ENCODE measurements at regions not wholly inside any gene's neighbourhood (a gene's known extent, or its start where the extent isn't known, plus 50 kb on each side); places are given as distances from the start of the nearest gene placed in this dataset.

DNA sequence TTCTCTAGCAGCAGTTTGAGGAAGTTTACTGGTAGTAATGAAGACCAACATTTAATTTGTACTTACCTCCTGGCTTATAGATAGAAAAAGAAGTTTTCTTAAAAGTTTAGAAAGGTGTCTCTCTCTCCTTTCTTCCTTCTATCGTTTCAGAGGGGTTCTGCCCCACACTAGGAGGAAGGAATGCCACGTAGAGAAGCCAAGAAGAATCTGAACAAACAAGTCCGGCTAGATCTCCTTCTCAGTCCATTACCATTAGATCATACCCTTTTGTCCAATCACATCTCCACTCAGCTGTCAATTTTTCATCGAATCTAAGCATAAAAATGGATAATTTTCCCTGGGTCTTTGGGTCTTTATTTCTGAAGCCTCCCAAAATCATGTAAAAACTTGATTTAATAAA is 1048.1 kb downstream of the SI start:
- intact Hi-C loops (cut with DNase I): no loop called here
- H3K36me3 ChIP-seq (ENCODE audit: insufficient read depth in 1 of 2, low read depth in 1 of 2): no peaks in the 10 kb centered on the region
- no peak overlapping the region for H3K27ac ChIP-seq
- DNase-seq: no peak
- 58 to 65% (median 59%) methylated on average over 4 of the region's 4 CpGs for WGBS, 3 donors
- H3K4me3 ChIP-seq: no peak overlapping the region
- no peak for ATAC-seq
- H3K9me3 ChIP-seq: no peaks in the 10 kb centered on the region
- TF ChIP-seq, protein P1, sequence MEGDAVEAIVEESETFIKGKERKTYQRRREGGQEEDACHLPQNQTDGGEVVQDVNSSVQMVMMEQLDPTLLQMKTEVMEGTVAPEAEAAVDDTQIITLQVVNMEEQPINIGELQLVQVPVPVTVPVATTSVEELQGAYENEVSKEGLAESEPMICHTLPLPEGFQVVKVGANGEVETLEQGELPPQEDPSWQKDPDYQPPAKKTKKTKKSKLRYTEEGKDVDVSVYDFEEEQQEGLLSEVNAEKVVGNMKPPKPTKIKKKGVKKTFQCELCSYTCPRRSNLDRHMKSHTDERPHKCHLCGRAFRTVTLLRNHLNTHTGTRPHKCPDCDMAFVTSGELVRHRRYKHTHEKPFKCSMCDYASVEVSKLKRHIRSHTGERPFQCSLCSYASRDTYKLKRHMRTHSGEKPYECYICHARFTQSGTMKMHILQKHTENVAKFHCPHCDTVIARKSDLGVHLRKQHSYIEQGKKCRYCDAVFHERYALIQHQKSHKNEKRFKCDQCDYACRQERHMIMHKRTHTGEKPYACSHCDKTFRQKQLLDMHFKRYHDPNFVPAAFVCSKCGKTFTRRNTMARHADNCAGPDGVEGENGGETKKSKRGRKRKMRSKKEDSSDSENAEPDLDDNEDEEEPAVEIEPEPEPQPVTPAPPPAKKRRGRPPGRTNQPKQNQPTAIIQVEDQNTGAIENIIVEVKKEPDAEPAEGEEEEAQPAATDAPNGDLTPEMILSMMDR (IDR thresholded peaks at IDR 0.05): no peak
- no peaks in the 10 kb centered on the region for H3K27me3 ChIP-seq (ENCODE audit: insufficient read depth in 3 of 3, low read length in 2 of 3)
- no peaks in the 10 kb centered on the region for H3K4me1 ChIP-seq

DNA sequence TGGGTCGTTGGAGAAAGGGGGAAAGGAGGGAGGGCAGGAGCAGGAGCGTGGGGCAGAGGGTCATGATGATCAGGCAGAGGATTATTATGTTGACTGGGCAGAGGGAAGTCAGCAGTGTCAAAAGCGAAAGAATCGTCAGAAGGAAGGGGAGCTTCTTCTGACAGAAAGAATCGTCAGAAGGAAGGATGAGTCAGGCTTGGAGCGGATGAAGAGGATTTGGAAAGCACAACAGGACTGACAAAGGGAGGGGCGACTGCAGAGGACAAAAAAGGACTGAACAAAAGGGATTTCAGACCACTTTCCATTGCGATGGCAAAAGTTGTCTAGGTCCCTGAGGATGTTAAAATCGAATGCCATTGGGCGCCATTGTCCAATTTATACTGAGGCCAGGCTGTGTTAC is 1053.5 kb downstream of the SI start:
- 84 to 87% (median 86%) methylated on average over 10 of the region's 10 CpGs for WGBS, 3 donors
- no peak overlapping the region for H3K27ac ChIP-seq
- DNase-seq (no peak), ATAC-seq (no peak)
- no peaks in the 10 kb centered on the region for H3K4me1 ChIP-seq
- no peaks in the 10 kb centered on the region for H3K9me3 ChIP-seq
- TF ChIP-seq, protein P1 (IDR thresholded peaks at IDR 0.05): no peak
- no peaks in the 10 kb centered on the region for H3K27me3 ChIP-seq (ENCODE audit: insufficient read depth in 3 of 3, low read length in 2 of 3)
- intact Hi-C loops (cut with DNase I): no loop called here
- no peak overlapping the region for H3K4me3 ChIP-seq
- no peaks in the 10 kb centered on the region for H3K36me3 ChIP-seq (ENCODE audit: insufficient read depth in 1 of 2, low read depth in 1 of 2)

DNA sequence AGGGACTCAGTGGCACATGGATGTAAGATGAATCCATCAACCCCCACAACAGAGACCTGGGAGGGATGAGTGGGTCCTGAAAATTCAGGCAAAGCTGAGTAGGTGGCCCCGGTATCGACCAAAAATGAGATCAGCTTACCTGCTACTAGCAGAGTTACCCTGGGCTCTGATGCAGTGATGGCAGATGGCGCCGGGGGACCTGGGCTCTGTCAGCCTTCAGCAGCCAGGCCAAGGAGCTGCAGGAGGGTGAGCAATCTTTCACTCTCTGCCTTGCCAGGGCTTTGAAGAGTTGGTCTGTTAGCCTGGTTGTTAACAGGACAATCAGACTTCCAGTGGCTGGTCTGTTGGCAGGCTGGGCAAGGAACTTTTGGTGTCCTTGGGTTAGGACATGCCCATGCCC is 1054.8 kb downstream of the SI start:
- Histone ChIP-seq H3K4me1 (no peaks in the 10 kb centered on the region), H3K9me3 (no peaks in the 10 kb centered on the region), H3K4me3 (no peak overlapping the region), H3K27me3 (ENCODE audit: insufficient read depth in 3 of 3, low read length in 2 of 3) (no peaks in the 10 kb centered on the region), H3K27ac (no peak overlapping the region), H3K36me3 (ENCODE audit: insufficient read depth in 1 of 2, low read depth in 1 of 2) (no peaks in the 10 kb centered on the region)
- ATAC-seq (no peak), DNase-seq (no peak)
- 72 to 84% (median 81%) methylated on average over 4 of the region's 4 CpGs for WGBS, 3 donors
- TF ChIP-seq, protein P1 (IDR thresholded peaks at IDR 0.05): no peak
- intact Hi-C loops (cut with DNase I): no loop called here

DNA sequence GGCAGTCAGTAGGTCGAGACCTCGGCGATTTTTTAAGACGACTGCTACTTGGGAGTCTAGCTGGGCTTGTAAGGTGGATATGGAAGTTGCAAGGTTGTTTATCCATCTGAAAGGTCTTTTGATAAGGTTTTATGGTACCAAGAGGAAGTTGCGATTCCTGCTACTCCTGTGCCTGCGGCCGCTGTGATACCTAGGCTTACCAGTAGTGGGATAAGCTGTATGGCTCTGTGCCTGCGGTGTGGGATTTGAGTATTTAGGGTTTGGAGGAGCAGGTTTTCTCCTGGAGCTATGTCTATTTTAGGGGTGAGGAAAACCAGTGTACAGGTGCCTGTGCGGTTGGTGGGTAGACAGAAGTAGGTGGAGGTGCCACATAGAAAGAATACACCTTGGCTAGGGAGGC is 1059.8 kb downstream of the SI start:
- Histone ChIP-seq H3K4me3 (no peak overlapping the region), H3K4me1 (no peaks in the 10 kb centered on the region), H3K36me3 (ENCODE audit: insufficient read depth in 1 of 2, low read depth in 1 of 2) (no peaks in the 10 kb centered on the region), H3K9me3 (no peaks in the 10 kb centered on the region), H3K27ac (no peak overlapping the region), H3K27me3 (ENCODE audit: insufficient read depth in 3 of 3, low read length in 2 of 3) (no peaks in the 10 kb centered on the region)
- DNase-seq: no peak
- no peak for ATAC-seq
- intact Hi-C loops (cut with DNase I): no loop called here
- TF ChIP-seq, protein P1 (IDR thresholded peaks at IDR 0.05): no peak
- WGBS, 3 donors: 86 to 95% (median 89%) methylated on average over 9 of the region's 9 CpGs

DNA sequence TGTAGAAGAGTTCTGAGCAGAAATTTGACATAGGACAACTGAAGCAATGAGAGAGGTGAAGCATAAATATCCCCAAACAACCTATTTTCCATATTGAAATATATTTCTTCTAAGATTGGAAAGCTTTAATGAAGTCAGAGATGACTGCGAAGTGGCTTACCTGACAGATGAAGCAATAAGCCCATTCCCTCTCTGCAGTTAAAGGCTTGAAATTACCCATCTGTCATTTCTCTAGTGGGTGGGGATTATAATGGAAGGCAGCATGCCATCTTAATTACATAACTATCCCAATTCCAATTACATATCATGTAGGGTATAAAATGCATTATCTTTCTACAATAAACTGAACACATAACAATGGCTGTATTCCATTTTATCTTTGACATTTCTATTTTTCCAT is 1070.5 kb downstream of the SI start:
- intact Hi-C loops (cut with DNase I): no loop called here
- WGBS, 3 donors: 87 to 93% (median 89%) methylated on average over 1 of the region's 1 CpG
- no peak for DNase-seq

More for the DNA sequence above, 1070.5 kb downstream of the SI start:
- TF ChIP-seq, protein P1 (IDR thresholded peaks at IDR 0.05): no peak
- Histone ChIP-seq H3K4me3 (no peak overlapping the region), H3K27ac (no peak overlapping the region), H3K4me1 (no peaks in the 10 kb centered on the region), H3K27me3 (ENCODE audit: insufficient read depth in 3 of 3, low read length in 2 of 3) (no peaks in the 10 kb centered on the region), H3K36me3 (ENCODE audit: insufficient read depth in 1 of 2, low read depth in 1 of 2) (no peaks in the 10 kb centered on the region), H3K9me3 (no peaks in the 10 kb centered on the region)
- ATAC-seq: no peak

Data from psoas muscle (tissue), 7 donors.